NCI-H1930 (cell line): ENCODE measurements at regions not wholly inside any gene's neighbourhood (a gene's known extent, or its start where the extent isn't known, plus 50 kb on each side); places are given as distances from the start of the nearest gene placed in this dataset.

Source experiments
- DNase-seq, 2 experiments: peaks; one replicate each; lab custom pipeline; 2025; lab: John Stamatoyannopoulos, UW

DNA sequence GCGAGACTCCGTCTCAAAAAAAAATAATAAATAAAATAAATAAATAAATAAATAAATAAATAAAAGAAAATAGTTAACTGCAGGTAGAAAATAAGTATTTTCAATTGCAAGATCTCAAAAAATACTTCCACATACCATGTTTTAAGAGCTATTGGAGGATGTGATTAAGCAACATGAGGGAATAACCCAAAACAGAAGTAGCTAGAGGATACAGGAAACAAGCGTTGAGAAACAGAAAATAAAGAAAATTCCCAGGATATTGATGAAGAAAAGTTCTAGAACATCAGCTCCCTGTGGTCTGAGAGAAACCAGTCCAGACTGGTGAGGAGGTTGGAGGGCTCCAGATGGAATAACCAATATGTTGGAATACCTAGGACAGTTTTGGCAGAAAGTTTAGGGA lies 57.3 kb upstream of the RND3 start:
- no peak for DNase-seq

DNA sequence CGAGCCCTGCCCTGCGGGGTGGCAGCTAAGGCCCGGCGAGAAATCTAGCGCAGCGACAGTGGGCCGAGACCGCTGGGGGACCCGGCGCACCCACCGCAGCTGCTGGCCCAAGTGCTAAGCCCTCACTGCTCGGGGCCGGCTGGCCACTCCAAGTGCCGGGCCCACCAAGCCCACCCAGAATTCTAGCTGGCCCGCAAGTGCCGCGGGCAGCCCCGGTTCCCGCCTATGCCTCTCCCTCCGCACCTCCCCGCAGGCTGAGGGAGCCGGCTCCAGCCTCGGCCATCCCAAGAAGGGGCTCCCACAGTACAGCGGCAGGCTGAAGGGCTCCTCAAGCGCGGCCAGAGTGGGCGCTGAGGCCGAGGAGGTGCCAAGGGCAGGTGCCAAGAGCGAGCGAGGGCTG lies 55.2 kb upstream of the RND3 start:
- no peak for DNase-seq

DNA sequence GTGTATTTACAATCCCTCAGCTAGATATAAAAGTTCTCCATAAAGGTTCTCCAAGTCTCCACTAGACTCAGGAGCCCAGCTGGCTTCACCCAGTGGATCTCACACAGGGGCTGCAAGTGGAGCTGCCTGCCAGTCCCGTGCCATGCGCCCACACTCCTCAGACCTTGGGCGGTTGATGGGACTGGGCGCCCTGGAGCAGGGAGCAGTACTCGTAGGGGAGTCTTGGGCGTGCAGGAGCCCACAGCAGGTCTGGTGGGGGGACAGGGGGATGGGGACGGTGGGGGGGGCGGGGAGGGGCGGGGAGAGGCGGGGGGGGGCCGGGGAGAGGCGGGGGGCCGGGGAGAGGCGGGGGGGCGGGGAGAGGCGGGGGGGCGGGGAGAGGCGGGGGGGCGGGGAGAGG lies 54.7 kb upstream of the RND3 start:
- DNase-seq = no peak

DNA sequence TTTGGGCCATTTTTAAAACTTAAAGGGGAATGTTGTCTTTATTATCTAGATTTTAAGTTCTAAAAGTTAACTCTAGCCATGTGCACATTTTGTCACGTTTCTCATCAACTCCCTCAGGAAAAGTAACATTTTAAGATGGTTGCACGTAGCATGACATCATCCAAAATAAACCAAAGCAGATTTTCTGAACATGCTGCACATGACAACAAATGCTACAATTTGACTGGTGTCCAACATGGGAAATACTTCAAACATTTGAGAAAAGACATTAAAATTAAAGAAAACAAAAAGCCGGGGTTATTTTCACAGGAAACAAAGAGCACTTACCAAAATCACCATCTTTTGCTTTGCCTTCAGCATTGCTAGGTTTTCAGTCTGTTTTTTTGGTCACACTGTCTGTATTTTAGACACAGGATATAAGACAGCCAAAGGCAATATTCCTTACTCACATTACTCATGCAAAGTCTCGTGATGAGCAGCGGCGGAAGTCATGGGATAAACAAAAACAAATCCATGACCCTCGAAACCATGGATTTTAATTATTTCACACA lies 51.3 kb upstream of the RND3 start:
- no peak for DNase-seq
